ENCODE measurements at regions not wholly inside any gene's neighbourhood (a gene's known extent, or its start where the extent isn't known, plus 50 kb on each side); places are given as distances from the start of the nearest gene placed in this dataset.
A peak's percentile ranks its signal among the peaks of the same experiment; 100 is the strongest.

GRCh38 chr12:34097213-34097612 is 74.9 kb downstream of the ALG10 start:
- Mint-ChIP-seq H3K4me1 (ENCODE audit: low read depth, unreplicated experiment) (no peaks in the 10 kb centered on the region), H3K4me3 (ENCODE audit: unreplicated experiment) (no peak overlapping the region), H3K27me3 (ENCODE audit: unreplicated experiment) (no peaks in the 10 kb centered on the region), H3K27ac (ENCODE audit: unreplicated experiment) (no peak overlapping the region), H3K36me3 (ENCODE audit: unreplicated experiment) (no peaks in the 10 kb centered on the region), H3K9me3 (ENCODE audit: unreplicated experiment) (peaks cover 4% of the 10 kb centered on the region)
- DNase-seq = no peak
- TF ChIP-seq CTCF (IDR thresholded peaks at IDR 0.05; ENCODE audit: partially characterized antibody, unreplicated experiment) = no peak

- Mint-ChIP-seq H3K9me3 (ENCODE audit: unreplicated experiment) (peaks cover 1% of the 10 kb centered on the region), H3K27me3 (ENCODE audit: unreplicated experiment) (peaks cover 5% of the 10 kb centered on the region), H3K27ac (ENCODE audit: unreplicated experiment) (no peak overlapping the region), H3K4me3 (ENCODE audit: unreplicated experiment) (no peak overlapping the region), H3K36me3 (ENCODE audit: unreplicated experiment) (no peaks in the 10 kb centered on the region), H3K4me1 (ENCODE audit: low read depth, unreplicated experiment) (no peaks in the 10 kb centered on the region)
- TF ChIP-seq CTCF (IDR thresholded peaks at IDR 0.05; ENCODE audit: partially characterized antibody, unreplicated experiment) = no peak
- no peak for DNase-seq
These were observed 83.2 kb downstream of the ALG10 start for GRCh38 chr12:34105392-34105933.

GRCh38 chr12:34106172-34106571 is 83.9 kb downstream of the ALG10 start:
- H3K27ac Mint-ChIP-seq (ENCODE audit: unreplicated experiment) = no peak overlapping the region
- no peak for DNase-seq
- H3K36me3 Mint-ChIP-seq (ENCODE audit: unreplicated experiment) = no peaks in the 10 kb centered on the region
- no peaks in the 10 kb centered on the region for H3K4me1 Mint-ChIP-seq (ENCODE audit: low read depth, unreplicated experiment)
- peaks cover 5% of the 10 kb centered on the region for H3K27me3 Mint-ChIP-seq (ENCODE audit: unreplicated experiment)
- H3K9me3 Mint-ChIP-seq (ENCODE audit: unreplicated experiment) = peaks cover 1% of the 10 kb centered on the region
- H3K4me3 Mint-ChIP-seq (ENCODE audit: unreplicated experiment) = no peak overlapping the region
- TF ChIP-seq CTCF (IDR thresholded peaks at IDR 0.05; ENCODE audit: partially characterized antibody, unreplicated experiment) = no peak

GRCh38 chr12:34107016-34107415 is 84.7 kb downstream of the ALG10 start:
- Mint-ChIP-seq H3K27me3 (ENCODE audit: unreplicated experiment) (peaks cover 5% of the 10 kb centered on the region), H3K36me3 (ENCODE audit: unreplicated experiment) (no peaks in the 10 kb centered on the region), H3K9me3 (ENCODE audit: unreplicated experiment) (peaks cover 1% of the 10 kb centered on the region), H3K4me3 (ENCODE audit: unreplicated experiment) (peak overlapping the region; percentile 23), H3K27ac (ENCODE audit: unreplicated experiment) (no peak overlapping the region), H3K4me1 (ENCODE audit: low read depth, unreplicated experiment) (no peaks in the 10 kb centered on the region)
- no peak for DNase-seq
- TF ChIP-seq CTCF (IDR thresholded peaks at IDR 0.05; ENCODE audit: partially characterized antibody, unreplicated experiment) = no peak

GRCh38 chr12:34107781-34108404 is 85.6 kb downstream of the ALG10 start:
- TF ChIP-seq CTCF (IDR thresholded peaks at IDR 0.05; ENCODE audit: partially characterized antibody, unreplicated experiment) = no peak
- no peak overlapping the region for H3K27ac Mint-ChIP-seq (ENCODE audit: unreplicated experiment)
- H3K4me1 Mint-ChIP-seq (ENCODE audit: low read depth, unreplicated experiment) = no peaks in the 10 kb centered on the region
- peaks cover 5% of the 10 kb centered on the region for H3K27me3 Mint-ChIP-seq (ENCODE audit: unreplicated experiment)
- H3K4me3 Mint-ChIP-seq (ENCODE audit: unreplicated experiment) = no peak overlapping the region
- no peak for DNase-seq
- H3K9me3 Mint-ChIP-seq (ENCODE audit: unreplicated experiment) = peaks cover 1% of the 10 kb centered on the region
- no peaks in the 10 kb centered on the region for H3K36me3 Mint-ChIP-seq (ENCODE audit: unreplicated experiment)
